PC-9 (cell line): ENCODE measurements at regions not wholly inside any gene's neighbourhood (a gene's known extent, or its start where the extent isn't known, plus 50 kb on each side); places are given as distances from the start of the nearest gene placed in this dataset.

Source experiments
- BruUV-seq: library from RNA; stranded (reverse); fragments of 400-500 nt; replicated peaks from 2 replicates; lab custom pipeline; 2021; lab: Mats Ljungman, UMichigan
- CTCF ChIA-PET: fragments of 300-600 bp; sonication (Branson Sonifier 250); formaldehyde crosslinking; loops from one replicate; lab custom pipeline; 2022; ENCODE audit warnings: antibody characterized with exemption; lab: Charles Lee
- POLR2A ChIA-PET: fragments of 300-600 bp; sonication (Branson Sonifier 250); formaldehyde crosslinking; loops from one replicate; lab custom pipeline; 2022; ENCODE audit warnings: antibody characterized with exemption; ENCODE audit not compliant: unreplicated experiment; lab: Charles Lee
- DNase-seq, 2 experiments: peaks; one replicate each; pipeline versions ENCODE4 v3.0.0 to v3.0.0-alpha.2; 2015 to 2022; ENCODE audit warnings: mixed read lengths in 1 of 2
- H2AFZ ChIP-seq: fragments of 200-600 bp; sonication (generic); 2 replicates; pipeline ENCODE4 v1.8.1; 2017; ENCODE audit warnings: antibody characterized with exemption
- H3F3A ChIP-seq: fragments of 200-600 bp; sonication (generic); 2 replicates; pipeline ENCODE4 v1.8.1; 2017; ENCODE audit warnings: antibody characterized with exemption, mild to moderate bottlenecking, low read depth; ENCODE audit not compliant: insufficient read depth
- H3K27ac ChIP-seq: fragments of 200-600 bp; sonication (generic); 2 replicates; pipeline ENCODE4 v1.6.1; 2016; ENCODE audit warnings: mixed run types
- H3K27me3 ChIP-seq: fragments of 200-600 bp; sonication (generic); 2 replicates; pipeline ENCODE4 v1.6.1; 2016; ENCODE audit warnings: low read depth, mixed run types; ENCODE audit not compliant: insufficient read depth
- H3K36me3 ChIP-seq: fragments of 200-600 bp; sonication (generic); 2 replicates; pipeline ENCODE4 v1.6.1; 2016; ENCODE audit warnings: low read depth, mixed run types
- H3K4me1 ChIP-seq: fragments of 200-600 bp; sonication (generic); replicated peaks from 2 replicates; pipeline ENCODE4 v1.6.1; 2016; ENCODE audit warnings: mixed run types; ENCODE audit not compliant: insufficient read depth
- H3K4me2 ChIP-seq: fragments of 200-600 bp; sonication (generic); 2 replicates; pipeline ENCODE4 v1.6.1; 2017; ENCODE audit warnings: mixed run types
- H3K4me3 ChIP-seq: fragments of 200-600 bp; sonication (generic); 2 replicates; pipeline ENCODE4 v1.6.1; 2016; ENCODE audit warnings: mixed run types
- H3K79me2 ChIP-seq: fragments of 200-600 bp; sonication (generic); 2 replicates; pipeline ENCODE4 v1.6.1; 2017; ENCODE audit warnings: low read depth, mixed run types
- H3K9me2 ChIP-seq: fragments of 200-600 bp; sonication (generic); 2 replicates; pipeline ENCODE4 v1.8.1; 2017; ENCODE audit warnings: mild to moderate bottlenecking; ENCODE audit not compliant: insufficient read depth
- H3K9me3 ChIP-seq: fragments of 200-600 bp; sonication (generic); 2 replicates; pipeline ENCODE4 v1.8.1; 2016; ENCODE audit warnings: low read depth; ENCODE audit not compliant: insufficient read depth
- H4K20me1 ChIP-seq: fragments of 200-600 bp; sonication (generic); 2 replicates; pipeline ENCODE4 v1.8.1; 2017; ENCODE audit not compliant: insufficient read depth
- CTCF ChIP-seq: fragments of 200-600 bp; sonication (generic); conservative IDR thresholded peaks from 2 replicates; pipeline ENCODE4 v1.6.1; 2017; ENCODE audit warnings: mixed run types, antibody characterized with exemption, mild to moderate bottlenecking, moderate library complexity
- EZH2 ChIP-seq: fragments of 200-600 bp; sonication (generic); IDR thresholded peaks from 2 replicates; pipeline ENCODE4 v1.8.0; 2017; ENCODE audit warnings: antibody characterized with exemption, low read depth
- intact Hi-C: fragments of 100-400 bp; cut with micrococcal nuclease; formaldehyde crosslinking; loops from one replicate; pipeline ENCODE4 v1.10.0; 2022; ENCODE audit not compliant: unreplicated experiment

GRCh38 chr6:104531646-104532045, 328.1 kb downstream of the HACE1 start:
- Histone ChIP-seq H3K4me3 (no peak overlapping the region), H3K27ac (no peak overlapping the region), H3K9me3 (no peaks in the 10 kb centered on the region), H3K9me2 (no peaks in the 10 kb centered on the region), H3K4me2 (no peak overlapping the region), H3K4me1 (no peaks in the 10 kb centered on the region), H3K79me2 (no peaks in the 10 kb centered on the region), H3F3A (no peaks in the 10 kb centered on the region), H4K20me1 (no peaks in the 10 kb centered on the region), H2AFZ (no peak overlapping the region), H3K36me3 (no peaks in the 10 kb centered on the region), H3K27me3 (no peaks in the 10 kb centered on the region)
- BruUV-seq, result no TSS peak
- DNase-seq, result no peak
- intact Hi-C loops, result no loop called here
- CTCF ChIA-PET, result no interaction called here
- TF ChIP-seq CTCF (no peak), EZH2 (no peak)
- POLR2A ChIA-PET, result no interaction called here

GRCh38 chr6:104527761-104528415, 331.8 kb downstream of the HACE1 start:
- H3K27ac ChIP-seq, result no peak overlapping the region
- no peaks in the 10 kb centered on the region for H3K9me2 ChIP-seq
- no peak overlapping the region for H3K4me3 ChIP-seq
- TF ChIP-seq CTCF (0 out of 2 replicates have a peak, but pooled peaks have one; percentile 24), EZH2 (no peak)
- H3K79me2 ChIP-seq, result no peaks in the 10 kb centered on the region
- no peaks in the 10 kb centered on the region for H3K27me3 ChIP-seq
- H3K4me2 ChIP-seq, result no peak overlapping the region
- H3K4me1 ChIP-seq, result no peaks in the 10 kb centered on the region
- no peaks in the 10 kb centered on the region for H3K36me3 ChIP-seq
- intact Hi-C loops, result loop anchor here (5.0 to 10.0 kb wide), 2 partner anchors 201 to 1403 kb away; no protein-coding TSS in a partner anchor
- no peaks in the 10 kb centered on the region for H4K20me1 ChIP-seq
- CTCF ChIA-PET, result interaction anchor here (1.3 kb wide), 1 partner anchor 257 kb away, joined by 5 read pairs; no protein-coding TSS in a partner anchor
- no peak overlapping the region for H2AFZ ChIP-seq
- no TSS peak for BruUV-seq
- H3F3A ChIP-seq, result no peaks in the 10 kb centered on the region
- DNase-seq, result peak in 1 of 2 experiments; percentile 8
- no peaks in the 10 kb centered on the region for H3K9me3 ChIP-seq
- POLR2A ChIA-PET, result no interaction called here

- no peaks in the 10 kb centered on the region for H4K20me1 ChIP-seq
- no peak overlapping the region for H3K4me3 ChIP-seq
- POLR2A ChIA-PET, result no interaction called here
- no peak for DNase-seq
- no peak overlapping the region for H3K27ac ChIP-seq
- intact Hi-C loops, result loop anchor here (5.0 to 10.0 kb wide), 2 partner anchors 200 to 1403 kb away; no protein-coding TSS in a partner anchor
- no peaks in the 10 kb centered on the region for H3K9me2 ChIP-seq
- no peaks in the 10 kb centered on the region for H3K79me2 ChIP-seq
- TF ChIP-seq EZH2 (no peak), CTCF (no peak)
- H2AFZ ChIP-seq, result no peak overlapping the region
- no peaks in the 10 kb centered on the region for H3K4me1 ChIP-seq
- no peaks in the 10 kb centered on the region for H3F3A ChIP-seq
- no TSS peak for BruUV-seq
- no peaks in the 10 kb centered on the region for H3K27me3 ChIP-seq
- CTCF ChIA-PET, result interaction anchor here (1.3 kb wide), 1 partner anchor 258 kb away, joined by 5 read pairs; no protein-coding TSS in a partner anchor
- H3K9me3 ChIP-seq, result no peaks in the 10 kb centered on the region
- H3K4me2 ChIP-seq, result no peak overlapping the region
- no peaks in the 10 kb centered on the region for H3K36me3 ChIP-seq
Observed at GRCh38 chr6:104527311-104527710, 332.4 kb downstream of the HACE1 start.
